ENCODE measurements at regions not wholly inside any gene's neighbourhood (a gene's known extent, or its start where the extent isn't known, plus 50 kb on each side); places are given as distances from the start of the nearest gene placed in this dataset.
"Not testable (repeated sequence)": the region's sequence is repeated elsewhere in the genome, so short reads cannot be mapped to it uniquely, and the experiment has no call there.

GRCh38 chr11:93065074-93065674 lies 95.7 kb downstream of the MTNR1B start:
- peak; percentile 62 to 79 (median 73) for TF ChIP-seq CTCF (IDR thresholded peaks at IDR 0.05)
- TF ChIP-seq POLR2A (IDR thresholded peaks at IDR 0.05) = not testable (repeated sequence)
